ENCODE measurements at regions not wholly inside any gene's neighbourhood (a gene's known extent, or its start where the extent isn't known, plus 50 kb on each side); places are given as distances from the start of the nearest gene placed in this dataset.

DNA sequence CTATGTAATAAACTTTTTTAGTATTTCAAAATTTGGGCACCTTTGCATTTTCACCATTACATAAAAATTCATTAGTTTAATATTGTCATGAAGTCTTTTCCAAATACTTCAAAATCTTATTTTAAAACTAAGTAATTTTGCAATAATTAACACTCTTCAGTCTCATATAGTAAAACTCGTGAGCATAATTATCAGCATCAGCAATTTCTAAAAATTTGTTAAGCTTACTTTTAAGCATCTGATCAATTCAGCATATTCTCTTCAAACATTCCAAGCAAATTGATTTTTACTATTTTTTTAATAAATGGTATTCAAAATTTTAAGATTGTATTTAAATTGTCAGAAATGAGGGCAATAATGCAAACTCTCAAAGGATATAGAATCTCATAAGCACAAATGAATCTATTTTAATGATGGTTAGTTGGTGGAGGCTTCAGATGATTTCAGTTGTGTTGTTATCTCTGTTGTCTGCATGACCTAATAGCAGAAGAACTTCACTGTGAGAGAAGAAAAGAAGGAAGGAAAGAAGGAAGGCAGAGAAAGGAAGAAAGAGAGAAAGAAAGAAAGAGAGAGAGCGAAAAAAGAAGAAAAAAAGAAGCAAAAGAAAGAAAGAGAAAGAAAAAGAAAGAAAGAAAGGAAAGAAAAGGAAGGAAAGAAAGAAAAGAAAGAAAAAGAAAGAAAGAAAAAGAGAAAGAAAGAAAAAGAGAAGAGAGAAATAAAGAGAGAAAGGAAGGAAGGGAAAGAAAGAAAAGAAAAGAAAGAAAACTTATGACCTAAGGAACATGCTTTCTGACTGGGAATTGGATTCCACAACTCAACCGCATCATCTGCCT lies 860.5 kb downstream of the NCAM2 start (continued):
- TF ChIP-seq, protein P1, sequence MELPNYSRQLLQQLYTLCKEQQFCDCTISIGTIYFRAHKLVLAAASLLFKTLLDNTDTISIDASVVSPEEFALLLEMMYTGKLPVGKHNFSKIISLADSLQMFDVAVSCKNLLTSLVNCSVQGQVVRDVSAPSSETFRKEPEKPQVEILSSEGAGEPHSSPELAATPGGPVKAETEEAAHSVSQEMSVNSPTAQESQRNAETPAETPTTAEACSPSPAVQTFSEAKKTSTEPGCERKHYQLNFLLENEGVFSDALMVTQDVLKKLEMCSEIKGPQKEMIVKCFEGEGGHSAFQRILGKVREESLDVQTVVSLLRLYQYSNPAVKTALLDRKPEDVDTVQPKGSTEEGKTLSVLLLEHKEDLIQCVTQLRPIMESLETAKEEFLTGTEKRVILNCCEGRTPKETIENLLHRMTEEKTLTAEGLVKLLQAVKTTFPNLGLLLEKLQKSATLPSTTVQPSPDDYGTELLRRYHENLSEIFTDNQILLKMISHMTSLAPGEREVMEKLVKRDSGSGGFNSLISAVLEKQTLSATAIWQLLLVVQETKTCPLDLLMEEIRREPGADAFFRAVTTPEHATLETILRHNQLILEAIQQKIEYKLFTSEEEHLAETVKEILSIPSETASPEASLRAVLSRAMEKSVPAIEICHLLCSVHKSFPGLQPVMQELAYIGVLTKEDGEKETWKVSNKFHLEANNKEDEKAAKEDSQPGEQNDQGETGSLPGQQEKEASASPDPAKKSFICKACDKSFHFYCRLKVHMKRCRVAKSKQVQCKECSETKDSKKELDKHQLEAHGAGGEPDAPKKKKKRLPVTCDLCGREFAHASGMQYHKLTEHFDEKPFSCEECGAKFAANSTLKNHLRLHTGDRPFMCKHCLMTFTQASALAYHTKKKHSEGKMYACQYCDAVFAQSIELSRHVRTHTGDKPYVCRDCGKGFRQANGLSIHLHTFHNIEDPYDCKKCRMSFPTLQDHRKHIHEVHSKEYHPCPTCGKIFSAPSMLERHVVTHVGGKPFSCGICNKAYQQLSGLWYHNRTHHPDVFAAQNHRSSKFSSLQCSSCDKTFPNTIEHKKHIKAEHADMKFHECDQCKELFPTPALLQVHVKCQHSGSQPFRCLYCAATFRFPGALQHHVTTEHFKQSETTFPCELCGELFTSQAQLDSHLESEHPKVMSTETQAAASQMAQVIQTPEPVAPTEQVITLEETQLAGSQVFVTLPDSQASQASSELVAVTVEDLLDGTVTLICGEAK (IDR thresholded peaks at IDR 0.05; ENCODE audit: borderline replicate concordance): no peak
- TF ChIP-seq EED (IDR thresholded peaks at IDR 0.05; ENCODE audit: low read depth) (no peak), NKRF (conservative IDR thresholded peaks at IDR 0.05) (no peak), ZZZ3 (IDR thresholded peaks at IDR 0.05; ENCODE audit: control insufficient read depth, insufficient read length, low read depth) (no peak), ZNF217 (IDR thresholded peaks at IDR 0.05) (no peak), MYC (IDR thresholded peaks at IDR 0.05; ENCODE audit: insufficient read depth, insufficient read length, insufficient replicate concordance, low read length, severe bottlenecking) (no peak), ZNF207 (IDR thresholded peaks at IDR 0.05; ENCODE audit: borderline replicate concordance) (no peak), POU2F2 (IDR thresholded peaks at IDR 0.05; ENCODE audit: borderline replicate concordance, low read depth, low read length) (no peak), ESRRA (IDR thresholded peaks at IDR 0.05; ENCODE audit: low read length) (no peak)
- TF ChIP-seq, protein P2, sequence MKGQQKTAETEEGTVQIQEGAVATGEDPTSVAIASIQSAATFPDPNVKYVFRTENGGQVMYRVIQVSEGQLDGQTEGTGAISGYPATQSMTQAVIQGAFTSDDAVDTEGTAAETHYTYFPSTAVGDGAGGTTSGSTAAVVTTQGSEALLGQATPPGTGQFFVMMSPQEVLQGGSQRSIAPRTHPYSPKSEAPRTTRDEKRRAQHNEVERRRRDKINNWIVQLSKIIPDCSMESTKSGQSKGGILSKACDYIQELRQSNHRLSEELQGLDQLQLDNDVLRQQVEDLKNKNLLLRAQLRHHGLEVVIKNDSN (IDR thresholded peaks at IDR 0.05; ENCODE audit: borderline replicate concordance, extremely low read length, insufficient read depth, low read depth, low read length): no peak
- TF ChIP-seq, protein P3, sequence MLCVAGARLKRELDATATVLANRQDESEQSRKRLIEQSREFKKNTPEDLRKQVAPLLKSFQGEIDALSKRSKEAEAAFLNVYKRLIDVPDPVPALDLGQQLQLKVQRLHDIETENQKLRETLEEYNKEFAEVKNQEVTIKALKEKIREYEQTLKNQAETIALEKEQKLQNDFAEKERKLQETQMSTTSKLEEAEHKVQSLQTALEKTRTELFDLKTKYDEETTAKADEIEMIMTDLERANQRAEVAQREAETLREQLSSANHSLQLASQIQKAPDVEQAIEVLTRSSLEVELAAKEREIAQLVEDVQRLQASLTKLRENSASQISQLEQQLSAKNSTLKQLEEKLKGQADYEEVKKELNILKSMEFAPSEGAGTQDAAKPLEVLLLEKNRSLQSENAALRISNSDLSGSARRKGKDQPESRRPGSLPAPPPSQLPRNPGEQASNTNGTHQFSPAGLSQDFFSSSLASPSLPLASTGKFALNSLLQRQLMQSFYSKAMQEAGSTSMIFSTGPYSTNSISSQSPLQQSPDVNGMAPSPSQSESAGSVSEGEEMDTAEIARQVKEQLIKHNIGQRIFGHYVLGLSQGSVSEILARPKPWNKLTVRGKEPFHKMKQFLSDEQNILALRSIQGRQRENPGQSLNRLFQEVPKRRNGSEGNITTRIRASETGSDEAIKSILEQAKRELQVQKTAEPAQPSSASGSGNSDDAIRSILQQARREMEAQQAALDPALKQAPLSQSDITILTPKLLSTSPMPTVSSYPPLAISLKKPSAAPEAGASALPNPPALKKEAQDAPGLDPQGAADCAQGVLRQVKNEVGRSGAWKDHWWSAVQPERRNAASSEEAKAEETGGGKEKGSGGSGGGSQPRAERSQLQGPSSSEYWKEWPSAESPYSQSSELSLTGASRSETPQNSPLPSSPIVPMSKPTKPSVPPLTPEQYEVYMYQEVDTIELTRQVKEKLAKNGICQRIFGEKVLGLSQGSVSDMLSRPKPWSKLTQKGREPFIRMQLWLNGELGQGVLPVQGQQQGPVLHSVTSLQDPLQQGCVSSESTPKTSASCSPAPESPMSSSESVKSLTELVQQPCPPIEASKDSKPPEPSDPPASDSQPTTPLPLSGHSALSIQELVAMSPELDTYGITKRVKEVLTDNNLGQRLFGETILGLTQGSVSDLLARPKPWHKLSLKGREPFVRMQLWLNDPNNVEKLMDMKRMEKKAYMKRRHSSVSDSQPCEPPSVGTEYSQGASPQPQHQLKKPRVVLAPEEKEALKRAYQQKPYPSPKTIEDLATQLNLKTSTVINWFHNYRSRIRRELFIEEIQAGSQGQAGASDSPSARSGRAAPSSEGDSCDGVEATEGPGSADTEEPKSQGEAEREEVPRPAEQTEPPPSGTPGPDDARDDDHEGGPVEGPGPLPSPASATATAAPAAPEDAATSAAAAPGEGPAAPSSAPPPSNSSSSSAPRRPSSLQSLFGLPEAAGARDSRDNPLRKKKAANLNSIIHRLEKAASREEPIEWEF (IDR thresholded peaks at IDR 0.05; ENCODE audit: insufficient replicate concordance, low read depth, low read length): no peak
- TF ChIP-seq, protein P4, sequence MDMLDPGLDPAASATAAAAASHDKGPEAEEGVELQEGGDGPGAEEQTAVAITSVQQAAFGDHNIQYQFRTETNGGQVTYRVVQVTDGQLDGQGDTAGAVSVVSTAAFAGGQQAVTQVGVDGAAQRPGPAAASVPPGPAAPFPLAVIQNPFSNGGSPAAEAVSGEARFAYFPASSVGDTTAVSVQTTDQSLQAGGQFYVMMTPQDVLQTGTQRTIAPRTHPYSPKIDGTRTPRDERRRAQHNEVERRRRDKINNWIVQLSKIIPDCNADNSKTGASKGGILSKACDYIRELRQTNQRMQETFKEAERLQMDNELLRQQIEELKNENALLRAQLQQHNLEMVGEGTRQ (IDR thresholded peaks at IDR 0.05; ENCODE audit: borderline replicate concordance, low read depth, low read length): no peak
